Liver (tissue), 3 donors: ENCODE measurements at regions not wholly inside any gene's neighbourhood (a gene's known extent, or its start where the extent isn't known, plus 50 kb on each side); places are given as distances from the start of the nearest gene placed in this dataset.

ENCODE experiments used
- GABPA ChIP-seq, 2 donors: IDR thresholded peaks in 1 of 2; conservative IDR thresholded peaks in 1 of 2; 2 replicates each; pipeline ENCODE4 v1.6.1; 2016; ENCODE audit warnings: antibody characterized with exemption in 2 of 2, mild to moderate bottlenecking in 1 of 2, moderate library complexity in 1 of 2
- RAD21 ChIP-seq, 2 donors: IDR thresholded peaks; 2 replicates each; pipeline ENCODE4 v1.6.1; 2016; ENCODE audit warnings: antibody characterized with exemption in 2 of 2, mild to moderate bottlenecking in 2 of 2
- YY1 ChIP-seq: IDR thresholded peaks from 2 replicates; pipeline ENCODE4 v1.6.1; 2016; ENCODE audit warnings: antibody characterized with exemption, mild to moderate bottlenecking
- TF ChIP-seq, protein P1 (sequence below): fragments of 150-350 bp; IDR thresholded peaks from 2 replicates; pipeline ENCODE4 v1.5.1; 2017; ENCODE audit warnings: improper control_type of control experiment, low read depth, low read length; ENCODE audit not compliant: missing input control
- TF ChIP-seq, protein P2 (sequence below): IDR thresholded peaks from 2 replicates; pipeline ENCODE4 v1.6.1; 2016; ENCODE audit warnings: antibody characterized with exemption
- donor health status: healthy.
- donor health status: healthy.

DNA sequence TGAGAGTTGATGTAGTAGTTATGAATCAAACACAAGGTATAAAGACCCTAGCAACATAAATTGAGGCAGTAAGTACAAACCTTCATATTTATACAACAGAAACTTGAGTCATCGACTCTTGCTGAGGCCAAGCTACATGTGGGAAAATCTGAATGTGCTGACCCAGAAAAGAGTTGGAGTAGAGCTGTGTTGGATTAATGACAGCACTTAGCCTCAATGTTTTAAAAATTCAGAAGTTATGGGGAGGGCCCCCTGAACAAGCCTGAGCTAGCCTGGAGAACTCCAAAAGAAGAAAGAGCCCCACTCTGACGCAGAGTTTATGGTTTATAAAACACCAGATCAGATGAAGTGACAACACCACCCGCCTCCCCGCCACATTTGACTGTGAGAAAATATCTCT, 100.0 kb downstream of the DUSP6 start:
- TF ChIP-seq, protein P1, sequence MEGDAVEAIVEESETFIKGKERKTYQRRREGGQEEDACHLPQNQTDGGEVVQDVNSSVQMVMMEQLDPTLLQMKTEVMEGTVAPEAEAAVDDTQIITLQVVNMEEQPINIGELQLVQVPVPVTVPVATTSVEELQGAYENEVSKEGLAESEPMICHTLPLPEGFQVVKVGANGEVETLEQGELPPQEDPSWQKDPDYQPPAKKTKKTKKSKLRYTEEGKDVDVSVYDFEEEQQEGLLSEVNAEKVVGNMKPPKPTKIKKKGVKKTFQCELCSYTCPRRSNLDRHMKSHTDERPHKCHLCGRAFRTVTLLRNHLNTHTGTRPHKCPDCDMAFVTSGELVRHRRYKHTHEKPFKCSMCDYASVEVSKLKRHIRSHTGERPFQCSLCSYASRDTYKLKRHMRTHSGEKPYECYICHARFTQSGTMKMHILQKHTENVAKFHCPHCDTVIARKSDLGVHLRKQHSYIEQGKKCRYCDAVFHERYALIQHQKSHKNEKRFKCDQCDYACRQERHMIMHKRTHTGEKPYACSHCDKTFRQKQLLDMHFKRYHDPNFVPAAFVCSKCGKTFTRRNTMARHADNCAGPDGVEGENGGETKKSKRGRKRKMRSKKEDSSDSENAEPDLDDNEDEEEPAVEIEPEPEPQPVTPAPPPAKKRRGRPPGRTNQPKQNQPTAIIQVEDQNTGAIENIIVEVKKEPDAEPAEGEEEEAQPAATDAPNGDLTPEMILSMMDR, result no peak
- TF ChIP-seq GABPA (IDR thresholded peaks at IDR 0.05 in 1 of 2, conservative IDR thresholded peaks at IDR 0.05 in 1 of 2), result no peak
- TF ChIP-seq YY1, result no peak
- TF ChIP-seq, protein P2, sequence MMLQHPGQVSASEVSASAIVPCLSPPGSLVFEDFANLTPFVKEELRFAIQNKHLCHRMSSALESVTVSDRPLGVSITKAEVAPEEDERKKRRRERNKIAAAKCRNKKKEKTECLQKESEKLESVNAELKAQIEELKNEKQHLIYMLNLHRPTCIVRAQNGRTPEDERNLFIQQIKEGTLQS, result no peak
- TF ChIP-seq RAD21 (IDR thresholded peaks at IDR 0.05), result no peak
